K562 (cell line): ENCODE measurements at regions not wholly inside any gene's neighbourhood (a gene's known extent, or its start where the extent isn't known, plus 50 kb on each side); places are given as distances from the start of the nearest gene placed in this dataset.
A peak's percentile ranks its signal among the peaks of the same experiment; 100 is the strongest.

Experiments used
- ATAC-seq: fragments of 200-7000 bp; cut with Tn5 transposase; 3 replicates; pipeline ENCODE4 v1.9.1; 2020; ENCODE audit warnings: moderate library complexity
- BruUV-seq: library from RNA; stranded (reverse); fragments of 400-500 nt; replicated peaks from 2 replicates; lab custom pipeline; 2021; lab: Mats Ljungman, UMichigan
- CTCF ChIA-PET: fragments of 300-600 bp; formaldehyde crosslinking; extraction: SDS; loops from one replicate; lab custom pipeline; 2021; ENCODE audit warnings: low intra/inter-chr PET ratio; lab: Yijun Ruan, JAX
- POLR2A ChIA-PET: fragments of 300-600, 350-650 bp; sonication (Branson Sonifier 250); formaldehyde crosslinking; extraction: SDS; loops from one replicate; lab custom pipeline; 2021; ENCODE audit warnings: antibody characterized with exemption, inconsistent platforms; lab: Yijun Ruan, JAX
- DNase-seq, 4 experiments: peaks; one replicate each; pipeline versions ENCODE4 v3.0.0 to v3.0.0-alpha.2; 2011 to 2018; ENCODE audit warnings: low spot score in 3 of 4, mixed read lengths in 3 of 4; ENCODE audit errors: extremely low read depth in 1 of 4
- FAIRE-seq: peaks from 2 replicates; lab custom pipeline; 2011; peaks lifted over from hg19 to GRCh38; lab: Jason Lieb, UNC
- H2AFZ ChIP-seq: 2 replicates; pipeline ENCODE4 v1.6.0; 2011; ENCODE audit warnings: low read depth, low read length, control low read depth, inconsistent platforms
- H3K27ac ChIP-seq: fragments of 200-600 bp; 3 replicates; pipeline ENCODE4 v1.8.0; 2011; ENCODE audit warnings: low read depth, mild to moderate bottlenecking, control low read depth, inconsistent platforms, low read length, moderate library complexity, mixed read lengths; ENCODE audit errors: extremely low read depth
- H3K27me3 ChIP-seq, 2 experiments: fragments of 300-600 bp in 1 of 2; 2 replicates in 1 of 2; 3 replicates in 1 of 2; pipeline versions ENCODE4 v1.6.0 to v1.8.0; 2011; ENCODE audit warnings: inconsistent platforms in 2 of 2, low read length in 2 of 2, mild to moderate bottlenecking in 1 of 2, mixed read lengths in 1 of 2, moderate library complexity in 1 of 2; ENCODE audit not compliant: control insufficient read depth in 2 of 2, insufficient read depth in 2 of 2
- H3K36me3 ChIP-seq: fragments of 300-600 bp; 3 replicates; pipeline ENCODE4 v1.8.0; 2011; ENCODE audit warnings: mild to moderate bottlenecking, low read length, inconsistent platforms; ENCODE audit not compliant: control insufficient read depth, insufficient read depth
- H3K4me1 ChIP-seq, 2 experiments: fragments of 200-600 bp in 1 of 2; replicated peaks in 1 of 2; 2 replicates in 1 of 2; 3 replicates in 1 of 2; pipeline versions ENCODE4 v1.5.1 to v1.8.0; 2011; ENCODE audit warnings: inconsistent platforms in 2 of 2, low read length in 2 of 2, mild to moderate bottlenecking in 1 of 2, mixed read lengths in 1 of 2, moderate library complexity in 1 of 2; ENCODE audit not compliant: control insufficient read depth in 2 of 2, insufficient read depth in 2 of 2
- H3K4me2 ChIP-seq: 2 replicates; pipeline ENCODE4 v1.6.1; 2011; ENCODE audit warnings: low read length, control low read depth, inconsistent platforms, mixed read lengths; ENCODE audit not compliant: insufficient read depth
- H3K4me3 ChIP-seq: fragments of 200-600 bp; sonication (generic), shearing (Covaris generic); 2 replicates; pipeline ENCODE4 v1.5.1; 2016; ENCODE audit warnings: control low read depth, inconsistent platforms
- H3K79me2 ChIP-seq: fragments of 200-600 bp; 3 replicates; pipeline ENCODE4 v1.8.0; 2011; ENCODE audit warnings: low read length, inconsistent platforms; ENCODE audit not compliant: control insufficient read depth, insufficient read depth
- H3K9ac ChIP-seq, 2 experiments: 2 replicates each; pipeline versions ENCODE4 v1.6.0 to v1.6.1; 2011; ENCODE audit warnings: low read depth in 2 of 2, low read length in 2 of 2, control low read depth in 1 of 2, inconsistent platforms in 1 of 2, mild to moderate bottlenecking in 1 of 2, mixed read lengths in 1 of 2; ENCODE audit not compliant: insufficient read depth in 1 of 2
- H3K9me1 ChIP-seq: one replicate; pipeline ENCODE4 v1.6.0; 2011; ENCODE audit warnings: inconsistent platforms, mild to moderate bottlenecking, low read length, moderate library complexity; ENCODE audit not compliant: control insufficient read depth, insufficient read depth
- H3K9me3 ChIP-seq: replicated peaks from 2 replicates; pipeline ENCODE4 v1.5.1; 2011; ENCODE audit warnings: low read depth, low read length, inconsistent platforms; ENCODE audit not compliant: control insufficient read depth, insufficient read depth
- H4K20me1 ChIP-seq: replicated peaks from 2 replicates; pipeline ENCODE4 v1.6.1; 2011; ENCODE audit warnings: low read length, inconsistent platforms, mixed read lengths; ENCODE audit not compliant: control insufficient read depth, insufficient read depth
- BMI1 ChIP-seq: fragments of 150-350 bp; IDR thresholded peaks from 2 replicates; pipeline ENCODE4 v1.6.1; 2014; ENCODE audit warnings: low read length
- C11orf30 ChIP-seq: fragments of 450-650 bp; IDR thresholded peaks from 2 replicates; pipeline ENCODE4 v1.6.1; 2016; ENCODE audit warnings: low read depth, mild to moderate bottlenecking
- CAMTA2 ChIP-seq: fragments of 250-450 bp; sonication (Bioruptor Pico); conservative IDR thresholded peaks from 2 replicates; pipeline ENCODE4 v1.5.1; 2022
- FIP1L1 ChIP-seq: fragments of 200-400 bp; formaldehyde crosslinking; IDR thresholded peaks from 2 replicates; pipeline ENCODE4 v1.6.1; 2018; ENCODE audit warnings: mild to moderate bottlenecking, low read depth, low read length; ENCODE audit not compliant: poor library complexity, severe bottlenecking
- HDAC6 ChIP-seq: IDR thresholded peaks from 2 replicates; pipeline ENCODE4 v1.6.1; 2012; ENCODE audit warnings: low read depth, mild to moderate bottlenecking, control low read depth, inconsistent platforms, low read length, moderate library complexity
- MCM3 ChIP-seq: fragments of 450-650 bp; IDR thresholded peaks from 2 replicates; pipeline ENCODE4 v1.6.1; 2016
- TAF1 ChIP-seq: IDR thresholded peaks from 2 replicates; pipeline ENCODE4 v1.6.1; 2011; ENCODE audit warnings: mild to moderate bottlenecking, low read length, moderate library complexity; ENCODE audit not compliant: insufficient read depth, control insufficient read depth, severe bottlenecking; ENCODE audit errors: extremely low read depth
- ZBTB11 ChIP-seq, 3 experiments: fragments of 200-800 bp in 1 of 3; fragments of 250-450 bp in 1 of 3; fragments of 450-650 bp in 1 of 3; sonication (Bioruptor Pico) in 1 of 3; sonication (Bioruptor generic) in 1 of 3; formaldehyde crosslinking in 1 of 3; IDR thresholded peaks; 2 replicates each; pipeline versions ENCODE4 v1.6.1 to v1.8.0; 2016 to 2022; ENCODE audit warnings: mild to moderate bottlenecking in 2 of 3, missing genetic modification characterization in 2 of 3, missing compliant biosample characterization in 1 of 3, moderate library complexity in 1 of 3
- ZEB2 ChIP-seq: fragments of 450-650 bp; IDR thresholded peaks from 2 replicates; pipeline ENCODE4 v1.6.1; 2016
- ZNF239 ChIP-seq: fragments of 250-450 bp; sonication (Bioruptor Pico); IDR thresholded peaks from 2 replicates; pipeline ENCODE4 v1.4.0; 2020; ENCODE audit warnings: mild to moderate bottlenecking
- ZNF316 ChIP-seq: fragments of 450-650 bp; IDR thresholded peaks from 2 replicates; pipeline ENCODE4 v1.6.1; 2016
- ZNF354B ChIP-seq: fragments of 250-450 bp; sonication (Bioruptor Pico); IDR thresholded peaks from 2 replicates; pipeline ENCODE4 v1.4.0; 2020
- WGBS: fragments of 100-300 bp; shearing (Covaris generic); methylation state at CpG from one replicate; pipeline ENCODE4 v1.1.6; 2016; ENCODE audit warnings: low coverage, mixed read lengths; ENCODE audit not compliant: insufficient coverage; ENCODE audit errors: missing lambda C conversion rate; 5-methylcytosine and 5-hydroxymethylcytosine counted together
- in situ Hi-C: fragments of 300-500 bp; cut with MboI; formaldehyde crosslinking; loops from 4 replicates; pipeline ENCODE4 v1.15.0; 2018; ENCODE audit warnings: inconsistent platforms, mixed read lengths
- intact Hi-C: fragments of 100-400 bp; cut with micrococcal nuclease; formaldehyde crosslinking; loops from 2 replicates; pipeline ENCODE4 v1.14.2; 2022
- TF ChIP-seq, protein P1 (sequence below): sonication (generic); IDR thresholded peaks from 2 replicates; pipeline ENCODE4 v1.6.1; 2016

GRCh38 chr3:167919590-167919989 is 176.1 kb downstream of the GOLIM4 start:
- no peak overlapping the region for H3K27ac ChIP-seq
- no peak overlapping the region for H3K4me3 ChIP-seq
- no peaks in the 10 kb centered on the region for H3K9me1 ChIP-seq
- TF ChIP-seq ZNF354B (CRISPR knock-in tag) (no peak), ZNF316 (peak; percentile 37; the same call in 1 of the 2 replicates), C11orf30 (0 out of 2 replicates have a peak, but pooled peaks have one; percentile 6)
- no peaks in the 10 kb centered on the region for H3K27me3 ChIP-seq
- ATAC-seq: no peak
- no TSS peak for BruUV-seq
- no peak for FAIRE-seq
- no peaks in the 10 kb centered on the region for H3K79me2 ChIP-seq
- 0% methylated on average over 1 of the region's 1 CpG for WGBS
- intact Hi-C loops: no loop called here
- no peak overlapping the region for H2AFZ ChIP-seq
- DNase-seq: no peak
- no peak overlapping the region for H3K9ac ChIP-seq
- no peaks in the 10 kb centered on the region for H3K9me3 ChIP-seq
- ChIA-PET CTCF (no interaction called here), POLR2A (no interaction called here)
- in situ Hi-C loops: no loop called here
- no peaks in the 10 kb centered on the region for H3K36me3 ChIP-seq
- no peaks in the 10 kb centered on the region for H4K20me1 ChIP-seq
- no peaks in the 10 kb centered on the region for H3K4me1 ChIP-seq
- H3K4me2 ChIP-seq: no peak overlapping the region

DNA sequence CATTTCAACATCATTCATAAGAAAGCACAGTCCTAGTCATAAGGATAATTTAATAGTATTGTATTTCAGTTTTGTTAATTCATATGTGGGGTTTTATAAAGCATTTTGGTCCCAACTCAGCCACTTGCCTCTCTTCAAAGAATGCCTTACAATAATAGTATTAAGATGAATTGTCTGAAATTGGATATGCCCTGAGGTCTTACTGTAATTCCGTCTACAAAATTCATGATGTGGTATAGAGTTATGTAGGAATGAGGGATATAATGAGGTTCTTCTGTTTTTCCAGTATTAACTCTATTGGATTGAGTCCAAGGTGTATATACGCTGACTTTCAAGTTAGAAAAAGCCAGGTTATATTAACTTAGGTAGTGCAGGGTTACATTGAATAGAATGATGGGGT is 177.0 kb downstream of the GOLIM4 start:
- no peak overlapping the region for H3K9ac ChIP-seq
- H4K20me1 ChIP-seq: no peaks in the 10 kb centered on the region
- H3K27me3 ChIP-seq: no peaks in the 10 kb centered on the region
- intact Hi-C loops: no loop called here
- H3K27ac ChIP-seq: no peak overlapping the region
- no peak overlapping the region for H2AFZ ChIP-seq
- FAIRE-seq: no peak
- no peak for DNase-seq
- H3K4me1 ChIP-seq: no peaks in the 10 kb centered on the region
- BruUV-seq: no TSS peak
- CTCF ChIA-PET: no interaction called here
- 3% methylated on average over 2 of the region's 2 CpGs for WGBS
- H3K36me3 ChIP-seq: no peaks in the 10 kb centered on the region
- no peaks in the 10 kb centered on the region for H3K79me2 ChIP-seq
- H3K9me3 ChIP-seq: no peaks in the 10 kb centered on the region
- no peaks in the 10 kb centered on the region for H3K9me1 ChIP-seq
- in situ Hi-C loops: no loop called here
- POLR2A ChIA-PET: no interaction called here
- no peak overlapping the region for H3K4me2 ChIP-seq
- no peak for ATAC-seq
- no peak overlapping the region for H3K4me3 ChIP-seq
- TF ChIP-seq CAMTA2 (no peak), TAF1 (no peak), MCM3 (no peak), ZNF239 (CRISPR knock-in tag) (no peak), ZBTB11 (CRISPR knock-in tag; IDR thresholded peaks at IDR 0.05) (no peak), HDAC6 (no peak), FIP1L1 (no peak), ZEB2 (no peak), BMI1 (no peak)
- TF ChIP-seq, protein P1, sequence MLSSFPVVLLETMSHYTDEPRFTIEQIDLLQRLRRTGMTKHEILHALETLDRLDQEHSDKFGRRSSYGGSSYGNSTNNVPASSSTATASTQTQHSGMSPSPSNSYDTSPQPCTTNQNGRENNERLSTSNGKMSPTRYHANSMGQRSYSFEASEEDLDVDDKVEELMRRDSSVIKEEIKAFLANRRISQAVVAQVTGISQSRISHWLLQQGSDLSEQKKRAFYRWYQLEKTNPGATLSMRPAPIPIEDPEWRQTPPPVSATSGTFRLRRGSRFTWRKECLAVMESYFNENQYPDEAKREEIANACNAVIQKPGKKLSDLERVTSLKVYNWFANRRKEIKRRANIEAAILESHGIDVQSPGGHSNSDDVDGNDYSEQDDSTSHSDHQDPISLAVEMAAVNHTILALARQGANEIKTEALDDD: no peak
